CD4-positive, alpha-beta T cell treated with Interleukin-6 for 4 hours (primary cell): ENCODE measurements at regions not wholly inside any gene's neighbourhood (a gene's known extent, or its start where the extent isn't known, plus 50 kb on each side); places are given as distances from the start of the nearest gene placed in this dataset.

Experiments used
- DNase-seq: peaks from one replicate; pipeline ENCODE4 v3.0.0-alpha.2; 2020; ENCODE audit warnings: mixed read lengths

- no peak for DNase-seq
Measured at GRCh38 chr21:27130154-27130553, 163.3 kb upstream of the ADAMTS5 start.

DNA sequence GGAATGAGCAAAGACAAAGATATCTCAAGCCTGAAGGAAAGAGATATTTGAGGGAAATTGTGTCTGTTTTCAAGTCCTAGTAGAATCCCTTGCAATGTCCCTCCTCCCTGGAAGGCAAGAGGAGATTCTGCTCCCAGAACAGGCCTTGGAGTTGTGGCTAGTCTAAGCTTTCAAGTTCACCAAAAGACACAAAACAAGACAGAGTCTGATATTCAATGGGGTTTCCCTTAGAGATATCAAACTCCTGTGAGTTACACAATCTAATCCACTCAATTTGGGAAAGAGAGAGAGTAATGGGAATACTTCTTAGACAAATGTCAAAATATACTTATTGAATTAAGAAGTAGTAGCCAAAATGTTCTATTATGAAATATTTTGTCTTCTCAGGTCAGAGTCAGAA, 162.8 kb upstream of the ADAMTS5 start:
- DNase-seq, result no peak

DNA sequence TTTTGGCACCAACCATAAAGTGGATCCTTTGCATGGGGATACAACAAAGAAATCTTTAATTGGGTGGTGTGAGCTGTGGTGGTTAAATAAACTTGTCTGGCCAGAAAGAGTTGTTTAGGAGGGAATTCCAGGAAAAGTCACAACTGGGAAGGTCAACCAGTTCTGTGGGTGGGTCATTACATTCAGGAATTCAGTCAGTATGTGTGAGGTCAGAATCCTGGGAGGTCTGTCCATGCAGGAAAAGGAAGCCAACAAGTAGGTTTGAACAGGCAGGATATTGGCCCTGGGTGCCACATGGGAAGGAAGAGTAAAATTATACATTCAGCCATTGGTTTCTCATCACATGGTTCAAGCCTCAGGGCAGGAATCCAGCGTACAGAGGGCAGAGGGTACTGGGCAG, 162.3 kb upstream of the ADAMTS5 start:
- no peak for DNase-seq

- no peak for DNase-seq
Measured at GRCh38 chr21:27126140-27126539, 159.3 kb upstream of the ADAMTS5 start.

GRCh38 chr21:27122686-27123085, 155.8 kb upstream of the ADAMTS5 start:
- no peak for DNase-seq

DNA sequence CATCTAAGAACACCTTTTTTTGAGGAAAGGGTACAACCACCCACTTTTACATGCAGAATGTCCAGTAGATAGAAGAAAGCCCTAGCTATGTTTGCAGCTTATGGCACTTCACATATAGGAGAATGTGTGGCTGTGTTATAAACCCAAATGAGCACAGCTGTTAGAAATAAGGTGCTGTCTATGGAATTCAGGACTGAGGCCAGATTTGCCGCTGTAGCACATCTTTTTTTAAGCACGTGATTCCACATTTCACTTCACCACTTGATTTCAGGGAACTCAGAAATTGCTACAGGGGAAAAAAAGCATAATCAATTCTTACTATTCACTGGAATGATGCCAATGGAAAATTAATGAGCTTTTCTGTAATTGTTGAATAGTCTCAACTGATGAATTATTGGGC, 147.2 kb upstream of the ADAMTS5 start:
- DNase-seq, result no peak

DNA sequence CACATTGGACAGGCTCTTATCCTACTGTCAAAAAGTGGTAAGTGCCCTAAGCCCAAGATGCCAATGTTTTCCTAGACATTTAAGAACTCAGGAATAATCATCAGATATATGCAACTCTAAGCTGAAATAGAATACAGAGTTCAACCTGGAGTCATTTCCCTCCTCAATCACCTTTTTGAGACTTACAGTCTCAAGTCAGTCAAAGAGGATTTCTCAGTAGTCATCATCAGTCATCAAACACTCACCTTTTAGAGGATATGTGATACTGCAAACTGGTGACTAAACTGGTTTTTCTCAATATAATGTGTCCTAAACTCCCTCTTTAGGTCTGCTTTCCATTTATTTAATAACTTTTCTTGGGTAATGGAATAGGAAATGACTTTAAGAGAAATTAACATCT, 145.3 kb upstream of the ADAMTS5 start:
- no peak for DNase-seq

DNA sequence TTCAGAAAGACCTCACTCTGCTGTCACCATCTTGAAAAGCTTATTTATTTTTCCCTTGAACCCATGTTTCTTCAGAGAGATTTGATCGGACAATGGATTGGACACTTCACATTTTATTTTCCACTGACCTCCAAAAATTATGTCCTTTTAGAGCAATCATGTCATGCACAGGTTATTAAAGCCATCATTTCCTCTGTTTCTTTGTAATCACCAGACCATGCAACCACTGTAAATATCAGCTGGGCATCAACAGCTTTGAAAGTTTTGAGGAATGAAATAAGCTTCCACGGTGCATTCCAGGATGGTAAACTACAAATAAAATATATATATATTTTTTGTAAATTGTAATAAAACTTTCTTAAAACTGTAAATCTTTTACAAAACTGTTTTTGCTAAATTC, 144.1 kb upstream of the ADAMTS5 start:
- no peak for DNase-seq

DNA sequence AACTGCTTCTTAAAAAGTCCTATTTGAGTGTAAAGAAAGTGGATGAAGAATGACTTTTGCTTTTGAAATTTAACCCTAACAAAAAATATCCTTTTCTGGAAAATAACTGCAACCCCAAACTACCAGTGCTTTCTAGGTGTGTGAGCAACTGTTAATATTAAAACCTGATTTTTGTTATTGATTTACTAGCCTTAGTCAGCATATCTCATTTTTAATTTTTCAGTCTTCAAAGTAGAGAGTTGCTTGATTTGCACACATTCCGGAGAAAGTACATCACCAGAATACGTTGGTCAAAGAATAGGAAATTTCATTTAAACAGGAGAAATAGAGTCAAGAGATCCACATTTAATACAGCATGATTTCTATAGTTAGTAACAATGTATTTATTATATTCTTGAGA, 141.8 kb upstream of the ADAMTS5 start:
- no peak for DNase-seq

GRCh38 chr21:27108228-27108627, 141.3 kb upstream of the ADAMTS5 start:
- no peak for DNase-seq

DNA sequence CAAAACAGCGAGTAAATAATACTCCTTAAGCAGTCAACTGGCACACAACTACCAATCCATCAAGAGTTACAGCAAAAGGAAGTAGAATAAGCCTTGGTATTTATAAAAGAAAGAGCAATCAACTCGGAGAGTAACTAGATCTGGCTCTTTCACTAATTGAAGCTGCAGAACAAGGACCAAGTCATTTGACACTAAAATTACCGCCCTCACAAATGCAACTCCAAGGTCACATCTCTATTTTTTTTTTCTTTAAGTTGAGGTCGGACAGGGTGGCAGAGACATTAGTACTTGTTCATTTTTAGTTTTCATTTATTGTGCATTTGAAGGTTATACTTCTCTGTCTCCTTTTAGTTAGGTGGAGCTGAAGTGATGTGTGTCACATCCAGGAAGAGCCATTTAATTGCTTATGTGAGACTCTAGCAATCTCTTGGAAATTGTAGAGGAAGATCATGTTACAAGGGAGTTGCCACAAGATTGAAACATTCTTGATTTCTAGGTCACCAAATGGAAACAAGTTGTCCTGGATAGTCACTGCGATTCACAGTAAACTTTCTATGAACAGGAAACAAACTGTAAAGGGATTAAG, 138.1 kb upstream of the ADAMTS5 start:
- no peak for DNase-seq

DNA sequence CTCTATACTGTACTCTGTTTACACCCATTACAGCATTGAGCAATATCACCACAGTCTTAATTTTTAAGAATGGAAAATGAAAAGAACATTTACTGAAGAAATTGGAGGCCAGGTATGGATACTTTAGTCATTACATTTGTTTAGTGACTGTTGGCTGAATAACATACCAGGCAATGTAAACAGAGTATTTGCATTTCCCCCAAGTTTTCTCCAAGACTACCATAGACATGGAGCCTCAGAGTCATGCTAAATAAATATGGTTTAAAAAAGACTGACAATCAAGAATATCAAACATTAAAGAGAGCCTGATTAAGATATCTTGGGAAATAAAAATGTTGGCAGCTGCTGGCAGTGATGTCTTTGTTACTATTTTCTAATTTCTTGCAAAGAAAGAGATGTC, 136.9 kb upstream of the ADAMTS5 start:
- no peak for DNase-seq

DNA sequence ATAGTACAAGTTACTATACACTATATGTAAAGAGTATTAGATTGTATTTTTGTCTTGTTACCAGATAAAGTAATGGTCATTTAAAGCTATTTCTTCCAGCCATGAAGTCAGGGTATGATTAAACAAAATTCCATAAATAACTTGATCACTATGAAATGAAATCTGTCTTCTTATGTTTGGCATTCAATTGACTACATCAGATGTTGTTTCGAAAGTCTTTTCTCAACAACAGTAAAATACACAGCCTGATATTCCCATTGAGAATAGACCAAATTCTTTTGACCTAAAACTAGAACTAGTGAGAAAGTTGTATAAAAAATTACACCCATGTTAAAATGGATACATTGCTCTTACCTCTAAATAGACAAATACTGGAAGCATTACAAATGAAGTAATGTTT, 134.6 kb upstream of the ADAMTS5 start:
- DNase-seq, result no peak

DNA sequence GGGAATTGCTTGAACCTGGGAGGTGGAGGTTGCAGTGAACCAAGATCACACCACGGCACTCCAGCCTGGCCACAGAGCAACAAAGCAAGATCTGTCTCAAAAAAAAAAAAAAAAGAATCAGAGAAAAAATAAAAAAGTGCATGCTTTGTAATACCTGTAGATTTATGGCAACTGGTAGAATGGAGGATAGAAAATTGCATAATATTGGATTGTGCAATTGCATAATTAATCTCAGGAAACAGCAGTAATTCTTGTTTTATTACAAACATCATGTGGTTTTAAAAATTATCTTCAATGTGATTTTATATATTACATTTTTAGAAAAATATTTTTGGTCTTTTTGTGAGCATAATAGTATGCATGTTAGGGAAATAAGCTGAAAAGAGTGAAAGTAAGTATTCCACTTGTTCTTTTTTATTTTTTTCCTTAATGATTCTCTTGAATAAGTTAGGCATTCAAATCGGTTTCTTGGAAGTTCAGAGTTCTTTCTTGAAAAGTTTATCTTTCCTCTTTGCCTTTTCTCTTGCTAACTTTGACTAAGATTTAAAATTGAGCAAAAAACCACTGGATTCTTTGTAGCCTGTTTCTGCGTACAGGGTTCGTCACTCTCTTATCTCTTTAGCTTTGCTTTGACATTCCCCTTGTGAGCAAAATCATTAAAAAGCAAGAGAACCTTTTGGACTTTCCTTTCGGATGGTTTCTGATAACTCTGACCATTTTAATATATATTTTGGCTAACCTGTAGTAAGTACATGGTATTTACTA, 127.5 kb upstream of the ADAMTS5 start:
- no peak for DNase-seq

- no peak for DNase-seq
Measured at GRCh38 chr21:27086630-27087029, 119.7 kb upstream of the ADAMTS5 start.

DNA sequence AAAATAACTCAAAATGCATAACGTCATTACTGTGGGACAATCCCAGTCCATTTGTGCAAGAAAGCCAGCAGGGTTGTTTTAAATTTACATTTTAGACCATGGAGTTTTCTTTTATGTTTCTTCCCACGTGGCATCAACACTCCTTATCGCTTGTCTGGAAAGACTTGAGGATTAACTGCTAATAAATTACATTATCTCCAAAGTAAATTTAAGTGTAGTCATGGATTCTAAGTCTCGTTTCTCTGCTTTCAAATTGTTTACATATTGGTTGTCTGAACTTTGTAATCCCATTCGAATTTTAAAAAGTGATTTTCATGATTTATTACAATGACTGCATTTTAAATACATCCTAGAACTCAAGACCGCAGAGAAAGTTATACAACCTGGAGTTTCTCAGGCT, 119.3 kb upstream of the ADAMTS5 start:
- no peak for DNase-seq

DNA sequence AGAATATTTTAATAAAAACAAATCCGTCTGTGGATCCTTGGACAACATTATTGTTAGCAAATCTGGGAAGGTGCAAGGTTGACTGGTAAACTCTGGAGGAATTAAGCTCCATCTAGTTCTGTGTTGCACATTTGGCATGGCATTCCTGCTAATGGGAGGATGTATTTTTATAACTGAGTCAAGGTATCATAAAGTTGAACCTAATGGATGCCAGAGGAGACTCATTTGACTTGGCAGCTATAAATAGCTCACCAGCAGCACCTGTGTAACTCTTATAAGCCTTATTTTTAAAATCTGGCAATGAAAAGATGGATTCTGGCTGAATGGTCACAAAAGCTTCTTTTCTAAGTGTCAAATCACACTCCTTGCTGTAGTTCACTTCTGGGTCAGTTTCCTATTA, 118.5 kb upstream of the ADAMTS5 start:
- no peak for DNase-seq

GRCh38 chr21:27083144-27083543, 116.3 kb upstream of the ADAMTS5 start:
- no peak for DNase-seq

DNA sequence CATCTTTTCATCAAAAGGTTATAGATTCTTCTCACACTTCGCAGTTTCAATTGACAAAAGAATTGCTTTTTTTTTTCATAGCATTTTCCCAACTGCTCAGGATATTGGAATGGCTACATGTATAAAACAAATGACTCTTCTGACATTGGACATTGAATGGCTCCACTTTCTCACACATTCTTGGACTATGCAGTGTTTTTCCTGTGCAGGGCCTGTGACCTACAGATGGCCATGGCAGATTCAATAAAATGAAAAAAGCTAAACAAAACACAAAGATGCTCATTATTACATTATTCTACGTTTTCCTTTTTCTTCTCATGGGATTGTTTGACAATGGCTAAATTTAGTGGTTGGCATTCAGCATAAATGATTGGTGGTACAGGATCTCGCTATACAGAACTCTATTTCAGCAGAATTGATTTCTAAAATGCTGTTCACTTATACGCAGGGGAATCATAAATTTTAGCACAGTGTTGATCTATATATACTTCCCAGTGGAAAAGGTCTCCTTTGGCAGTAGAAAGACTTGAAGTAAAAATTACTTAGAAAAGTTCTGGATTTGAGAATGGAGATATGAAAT, 115.6 kb upstream of the ADAMTS5 start:
- no peak for DNase-seq

DNA sequence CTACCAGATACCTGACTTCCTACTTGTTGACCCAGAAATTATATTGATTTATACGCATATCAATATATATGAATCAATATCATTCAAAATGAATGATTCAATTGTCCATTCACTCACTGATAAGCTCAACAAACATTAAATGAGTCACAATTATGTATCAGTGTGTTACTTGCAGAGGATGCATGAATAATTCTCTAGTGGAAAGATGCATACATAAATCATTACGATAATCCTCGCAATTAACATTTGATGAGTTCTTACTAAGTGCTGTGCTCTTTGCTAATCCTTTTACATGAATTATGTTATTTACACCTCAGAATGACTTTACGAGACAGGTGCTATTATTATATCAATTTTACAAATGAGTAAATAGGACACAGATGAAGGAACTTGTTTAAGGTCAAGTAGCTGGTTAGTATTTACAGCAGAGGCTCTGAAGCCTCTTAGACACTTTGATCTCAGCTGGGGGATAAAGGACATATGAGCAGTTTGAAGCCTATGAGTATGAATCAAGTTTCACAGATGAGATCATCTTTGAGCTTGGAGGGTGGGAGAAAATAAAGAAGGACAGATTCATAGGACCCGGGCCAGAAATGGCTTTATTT, 112.8 kb upstream of the ADAMTS5 start:
- DNase-seq, result no peak

- no peak for DNase-seq
Measured at GRCh38 chr21:27078915-27079314, 112.0 kb upstream of the ADAMTS5 start.

GRCh38 chr21:27077501-27077900, 110.6 kb upstream of the ADAMTS5 start:
- DNase-seq, result no peak

GRCh38 chr21:27076025-27076424, 109.1 kb upstream of the ADAMTS5 start:
- no peak for DNase-seq
